HepG2 (cell line): ENCODE measurements at regions not wholly inside any gene's neighbourhood (a gene's known extent, or its start where the extent isn't known, plus 50 kb on each side); places are given as distances from the start of the nearest gene placed in this dataset.

Experiments used
- ATAC-seq: fragments of 200-7000 bp; cut with Tn5 transposase; 3 replicates; pipeline ENCODE4 v1.9.1; 2020; ENCODE audit warnings: mild to moderate bottlenecking, moderate library complexity
- BruUV-seq: library from RNA; stranded (reverse); fragments of 400-500 nt; replicated peaks from 2 replicates; lab custom pipeline; 2021; lab: Mats Ljungman, UMichigan
- CTCF ChIA-PET: fragments of 300-600 bp; formaldehyde crosslinking; extraction: SDS; loops from one replicate; lab custom pipeline; 2021; ENCODE audit warnings: low total read pairs, inconsistent platforms, low intra/inter-chr PET ratio; lab: Yijun Ruan, JAX
- POLR2A ChIA-PET: fragments of 350-600 bp; sonication (Branson Sonifier 250); formaldehyde crosslinking; loops from one replicate; lab custom pipeline; 2020; ENCODE audit warnings: antibody characterized with exemption, inconsistent platforms; lab: Yijun Ruan, JAX
- DNase-seq: peaks from one replicate; pipeline ENCODE4 v3.0.0-alpha.2; 2015; ENCODE audit warnings: low spot score
- FAIRE-seq: peaks from 3 replicates; lab custom pipeline; 2011; peaks lifted over from hg19 to GRCh38; lab: Jason Lieb, UNC
- H2AFZ ChIP-seq: one replicate; pipeline ENCODE4 v1.6.1; 2011; ENCODE audit warnings: low read length, inconsistent platforms
- H3K27ac ChIP-seq: fragments of 300-600 bp; 3 replicates; pipeline ENCODE4 v1.8.0; 2011; ENCODE audit warnings: mixed run types, mild to moderate bottlenecking, mixed read lengths, low read length, inconsistent platforms; ENCODE audit not compliant: insufficient read depth; ENCODE audit errors: extremely low read length
- H3K27me3 ChIP-seq, 2 experiments: fragments of 200-600 bp in 1 of 2; 2 replicates in 1 of 2; 3 replicates in 1 of 2; pipeline versions ENCODE4 v1.6.0 to v1.8.0; 2011; ENCODE audit warnings: low read length in 2 of 2, mild to moderate bottlenecking in 2 of 2, moderate library complexity in 2 of 2, inconsistent platforms in 1 of 2; ENCODE audit not compliant: insufficient read depth in 2 of 2, control insufficient read depth in 1 of 2
- H3K36me3 ChIP-seq, 2 experiments: fragments of 200-600 bp in 1 of 2; replicated peaks in 1 of 2; 2 replicates in 1 of 2; 3 replicates in 1 of 2; pipeline versions ENCODE4 v1.5.1 to v1.8.0; 2011; ENCODE audit warnings: low read length in 2 of 2, inconsistent platforms in 1 of 2; ENCODE audit not compliant: insufficient read depth in 2 of 2, control insufficient read depth in 1 of 2
- H3K4me1 ChIP-seq: 2 replicates; pipeline ENCODE4 v1.5.1; 2012; ENCODE audit warnings: low read length, inconsistent platforms; ENCODE audit not compliant: insufficient read depth
- H3K4me2 ChIP-seq: 2 replicates; pipeline ENCODE4 v1.6.0; 2011; ENCODE audit warnings: low read depth, low read length, inconsistent platforms
- H3K4me3 ChIP-seq, 3 experiments: fragments of 200-600 bp in 1 of 3; sonication (generic), shearing (Covaris generic) in 1 of 3; replicated peaks in 1 of 3; 2 replicates each; pipeline ENCODE4 v1.5.1; 2011 to 2016; ENCODE audit warnings: low read length in 3 of 3, inconsistent platforms in 2 of 3, low read depth in 2 of 3, mild to moderate bottlenecking in 2 of 3, control low read depth in 1 of 3, mixed read lengths in 1 of 3; ENCODE audit not compliant: insufficient read depth in 1 of 3
- H3K79me2 ChIP-seq: one replicate; pipeline ENCODE4 v1.6.1; 2011; ENCODE audit warnings: low read length, inconsistent platforms; ENCODE audit not compliant: insufficient read depth
- H3K9ac ChIP-seq: 2 replicates; pipeline ENCODE4 v1.6.0; 2011; ENCODE audit warnings: mild to moderate bottlenecking, low read depth, low read length, inconsistent platforms; ENCODE audit not compliant: insufficient read depth
- H3K9me3 ChIP-seq: 2 replicates; pipeline ENCODE4 v1.5.1; 2012; ENCODE audit warnings: mild to moderate bottlenecking, low read length
- H4K20me1 ChIP-seq: 2 replicates; pipeline ENCODE4 v1.6.0; 2011; ENCODE audit warnings: inconsistent platforms, mild to moderate bottlenecking, low read length, moderate library complexity; ENCODE audit not compliant: insufficient read depth
- BRF2 ChIP-seq: sonication (generic); formaldehyde crosslinking; IDR thresholded peaks from 2 replicates; pipeline ENCODE4 v1.8.1; 2022; ENCODE audit warnings: mild to moderate bottlenecking, missing genetic modification reagents
- NCOA2 ChIP-seq: sonication (generic); formaldehyde crosslinking; IDR thresholded peaks from 2 replicates; pipeline ENCODE4 v1.8.0; 2022; ENCODE audit warnings: inconsistent platforms
- POLR2AphosphoS2 ChIP-seq: IDR thresholded peaks from 2 replicates; pipeline ENCODE4 v1.6.1; 2011; ENCODE audit warnings: low read depth, low read length, improper control_type of control experiment
- USF2 ChIP-seq, 2 experiments: sonication (generic) in 1 of 2; formaldehyde crosslinking in 1 of 2; IDR thresholded peaks; 2 replicates each; pipeline versions ENCODE4 v1.5.1 to v1.6.1; 2011 to 2020; ENCODE audit warnings: borderline replicate concordance in 1 of 2, low read depth in 1 of 2, low read length in 1 of 2, mild to moderate bottlenecking in 1 of 2, missing genetic modification reagents in 1 of 2, moderate library complexity in 1 of 2
- ZBTB3 ChIP-seq: sonication (generic); formaldehyde crosslinking; IDR thresholded peaks from 2 replicates; pipeline ENCODE4 v1.4.0; 2020; ENCODE audit warnings: low read depth, mild to moderate bottlenecking, moderate library complexity, missing genetic modification reagents, borderline replicate concordance
- ZNF12 ChIP-seq: sonication (generic); formaldehyde crosslinking; IDR thresholded peaks from 2 replicates; pipeline ENCODE4 v1.5.0; 2020; ENCODE audit warnings: missing genetic modification reagents
- ZNF138 ChIP-seq: sonication (generic); formaldehyde crosslinking; IDR thresholded peaks from 2 replicates; pipeline ENCODE4 v1.5.0; 2020; ENCODE audit warnings: mild to moderate bottlenecking, low read depth, missing genetic modification reagents
- ZNF180 ChIP-seq: sonication (generic); formaldehyde crosslinking; IDR thresholded peaks from 2 replicates; pipeline ENCODE4 v1.4.0; 2020; ENCODE audit warnings: low read depth, missing genetic modification reagents, borderline replicate concordance
- ZNF274 ChIP-seq: sonication (generic); formaldehyde crosslinking; IDR thresholded peaks from 2 replicates; pipeline ENCODE4 v1.5.1; 2020; ENCODE audit warnings: mild to moderate bottlenecking, missing genetic modification reagents
- ZNF30 ChIP-seq: sonication (generic); formaldehyde crosslinking; IDR thresholded peaks from 2 replicates; pipeline ENCODE4 v1.5.0; 2020; ENCODE audit warnings: mild to moderate bottlenecking, missing genetic modification reagents
- ZNF362 ChIP-seq: sonication (generic); formaldehyde crosslinking; IDR thresholded peaks from 2 replicates; pipeline ENCODE4 v1.4.0; 2020; ENCODE audit warnings: missing genetic modification reagents, mild to moderate bottlenecking, borderline replicate concordance
- ZNF441 ChIP-seq: sonication (generic); formaldehyde crosslinking; IDR thresholded peaks from 2 replicates; pipeline ENCODE4 v1.7.0; 2021; ENCODE audit warnings: missing genetic modification reagents, borderline replicate concordance
- ZNF451 ChIP-seq: sonication (generic); formaldehyde crosslinking; IDR thresholded peaks from 2 replicates; pipeline ENCODE4 v1.5.0; 2020; ENCODE audit warnings: mild to moderate bottlenecking, missing genetic modification reagents
- ZNF567 ChIP-seq: sonication (generic); formaldehyde crosslinking; IDR thresholded peaks from 2 replicates; pipeline ENCODE4 v1.8.1; 2023; ENCODE audit warnings: mild to moderate bottlenecking, missing genetic modification reagents, borderline replicate concordance
- ZNF672 ChIP-seq: sonication (generic); formaldehyde crosslinking; IDR thresholded peaks from 2 replicates; pipeline ENCODE4 v1.8.1; 2022; ENCODE audit warnings: missing genetic modification reagents
- ZNF878 ChIP-seq: sonication (generic); formaldehyde crosslinking; IDR thresholded peaks from 2 replicates; pipeline ENCODE4 v1.8.1; 2023; ENCODE audit warnings: mild to moderate bottlenecking, missing genetic modification reagents, moderate library complexity
- WGBS: methylation state at CpG from one replicate; pipeline ENCODE4 v1.1.6; 2017; ENCODE audit warnings: low lambda C conversion rate; 5-methylcytosine and 5-hydroxymethylcytosine counted together
- in situ Hi-C: cut with HindIII; loops from 2 replicates; pipeline ENCODE4 v1.10.0; 2017; ENCODE audit warnings: low pct_unique_long_range_greater_than_20kb; ENCODE audit not compliant: extremely low pct_ligation_motif_present
- intact Hi-C: fragments of 100-400 bp; cut with micrococcal nuclease; formaldehyde crosslinking; loops from one replicate; pipeline ENCODE4 v1.10.0; 2022; ENCODE audit not compliant: unreplicated experiment

GRCh38 chr3:73766599-73767381 is 142.0 kb upstream of the PDZRN3 start:
- no TSS peak for BruUV-seq
- Histone ChIP-seq H4K20me1 (no peaks in the 10 kb centered on the region), H3K4me2 (no peak overlapping the region), H3K9me3 (no peaks in the 10 kb centered on the region; the same call in 1 of the 2 replicates), H3K36me3 (no peaks in the 10 kb centered on the region), H2AFZ (no peak overlapping the region), H3K27ac (no peak overlapping the region), H3K27me3 (no peaks in the 10 kb centered on the region), H3K79me2 (no peaks in the 10 kb centered on the region), H3K4me1 (no peaks in the 10 kb centered on the region), H3K9ac (no peak overlapping the region), H3K4me3 (no peak overlapping the region)
- no peak for TF ChIP-seq ZNF180
- TF ChIP-seq POLR2AphosphoS2: no peak
- no peak for TF ChIP-seq ZBTB3 (CRISPR knock-in tag)
- no peak for TF ChIP-seq ZNF878 (CRISPR knock-in tag)
- no peak for TF ChIP-seq ZNF362
- no peak for TF ChIP-seq ZNF672
- TF ChIP-seq ZNF567 (CRISPR knock-in tag): no peak
- TF ChIP-seq ZNF12 (CRISPR knock-in tag): no peak
- no peak for TF ChIP-seq ZNF451 (CRISPR knock-in tag)
- no peak for TF ChIP-seq ZNF30
- TF ChIP-seq ZNF274 (CRISPR knock-in tag): no peak
- no peak for TF ChIP-seq NCOA2
- no peak for TF ChIP-seq ZNF138 (CRISPR knock-in tag)
- no peak for TF ChIP-seq BRF2 (CRISPR knock-in tag)
- no peak for TF ChIP-seq USF2 (IDR thresholded peaks at IDR 0.05; ENCODE audit: low read depth, low read length)
- TF ChIP-seq USF2 (CRISPR knock-in tag; IDR thresholded peaks at IDR 0.05; ENCODE audit: borderline replicate concordance): no peak
- no peak for TF ChIP-seq ZNF441 (CRISPR knock-in tag)
- in situ Hi-C loops: no loop called here
- intact Hi-C loops: no loop called here
- WGBS: 11% methylated on average over 7 of the region's 7 CpGs
- POLR2A ChIA-PET: no interaction called here
- CTCF ChIA-PET: no interaction called here
- FAIRE-seq (no peak), ATAC-seq (no peak), DNase-seq (no peak)
